ENCODE measurements at regions not wholly inside any gene's neighbourhood (a gene's known extent, or its start where the extent isn't known, plus 50 kb on each side); places are given as distances from the start of the nearest gene placed in this dataset.

DNA sequence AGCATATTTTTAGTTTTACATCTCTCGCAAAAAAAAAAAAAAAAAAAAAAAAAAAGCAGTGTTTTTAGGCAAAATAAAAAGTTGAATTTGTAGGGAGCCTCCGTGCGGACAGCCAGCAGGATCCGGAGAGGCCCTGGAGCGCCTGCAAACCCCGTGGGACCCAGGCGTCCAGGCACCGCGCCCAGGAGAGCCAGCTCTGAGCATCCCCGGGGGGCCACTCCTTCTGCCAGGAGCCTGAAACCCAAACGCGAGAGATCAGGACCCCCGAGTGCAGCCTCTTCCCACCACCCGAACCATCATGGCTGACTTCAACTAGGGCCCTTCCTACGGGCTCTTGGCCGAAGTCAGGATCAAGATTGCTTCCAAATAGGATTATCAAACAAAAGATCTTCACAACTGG, 54.1 kb upstream of the LY86 start:
- H3K36me3 ChIP-seq: no peaks in the 10 kb centered on the region
- TF ChIP-seq, protein P1, sequence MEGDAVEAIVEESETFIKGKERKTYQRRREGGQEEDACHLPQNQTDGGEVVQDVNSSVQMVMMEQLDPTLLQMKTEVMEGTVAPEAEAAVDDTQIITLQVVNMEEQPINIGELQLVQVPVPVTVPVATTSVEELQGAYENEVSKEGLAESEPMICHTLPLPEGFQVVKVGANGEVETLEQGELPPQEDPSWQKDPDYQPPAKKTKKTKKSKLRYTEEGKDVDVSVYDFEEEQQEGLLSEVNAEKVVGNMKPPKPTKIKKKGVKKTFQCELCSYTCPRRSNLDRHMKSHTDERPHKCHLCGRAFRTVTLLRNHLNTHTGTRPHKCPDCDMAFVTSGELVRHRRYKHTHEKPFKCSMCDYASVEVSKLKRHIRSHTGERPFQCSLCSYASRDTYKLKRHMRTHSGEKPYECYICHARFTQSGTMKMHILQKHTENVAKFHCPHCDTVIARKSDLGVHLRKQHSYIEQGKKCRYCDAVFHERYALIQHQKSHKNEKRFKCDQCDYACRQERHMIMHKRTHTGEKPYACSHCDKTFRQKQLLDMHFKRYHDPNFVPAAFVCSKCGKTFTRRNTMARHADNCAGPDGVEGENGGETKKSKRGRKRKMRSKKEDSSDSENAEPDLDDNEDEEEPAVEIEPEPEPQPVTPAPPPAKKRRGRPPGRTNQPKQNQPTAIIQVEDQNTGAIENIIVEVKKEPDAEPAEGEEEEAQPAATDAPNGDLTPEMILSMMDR (IDR thresholded peaks at IDR 0.05; ENCODE audit: borderline replicate concordance): no peak
- peaks cover 19% of the 10 kb centered on the region for H3K4me1 ChIP-seq
- H3K9me3 ChIP-seq (replicated peaks): no peaks in the 10 kb centered on the region
- no peak for DNase-seq
- no peak overlapping the region for H3K27ac ChIP-seq (replicated peaks)
- no peaks in the 10 kb centered on the region for H3K27me3 ChIP-seq (ENCODE audit: low read depth)
- no peak overlapping the region for H3K4me3 ChIP-seq
- intact Hi-C loops (cut with micrococcal nuclease): no loop called here

DNA sequence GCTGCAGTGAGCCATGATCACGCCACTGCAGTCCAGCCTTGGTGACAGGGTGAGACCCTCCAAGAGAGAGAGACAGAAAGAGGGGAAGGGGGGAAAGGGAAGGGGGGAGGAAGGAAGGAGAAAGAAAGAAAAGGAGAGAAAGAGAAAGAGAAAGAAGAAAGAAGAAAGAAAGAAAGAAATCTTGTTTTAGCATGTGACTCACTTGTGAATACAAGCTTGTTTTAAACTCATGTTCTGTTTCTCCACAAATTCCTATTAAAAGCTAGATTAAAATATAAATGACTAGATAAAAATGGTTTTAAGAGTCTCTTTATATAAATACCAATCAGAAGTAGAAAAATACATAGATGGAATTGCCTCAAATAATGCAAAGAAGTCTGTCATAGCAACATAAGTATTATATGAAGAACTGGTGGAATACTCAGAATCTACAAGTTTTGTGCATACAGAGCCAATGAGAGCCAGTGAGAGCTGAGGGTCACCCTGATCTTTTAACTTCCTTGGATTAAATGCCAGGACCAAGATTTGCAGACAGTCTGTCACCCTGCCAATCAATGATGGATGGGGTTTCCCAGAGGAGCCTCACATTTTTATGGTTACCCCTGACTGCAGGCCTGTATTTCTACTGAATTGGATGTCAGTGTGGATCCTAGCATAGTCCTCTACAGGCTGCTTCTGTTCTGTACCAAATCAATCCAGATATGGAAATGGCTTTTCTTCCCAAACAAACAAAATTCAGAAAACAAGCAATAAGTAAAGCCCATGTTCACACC, 50.8 kb upstream of the LY86 start:
- TF ChIP-seq, protein P1 (IDR thresholded peaks at IDR 0.05; ENCODE audit: borderline replicate concordance): no peak
- peaks cover 6% of the 10 kb centered on the region for H3K27me3 ChIP-seq (ENCODE audit: low read depth)
- no peaks in the 10 kb centered on the region for H3K36me3 ChIP-seq
- peaks cover 23% of the 10 kb centered on the region for H3K4me1 ChIP-seq
- peaks cover 3% of the 10 kb centered on the region for H3K9me3 ChIP-seq (replicated peaks)
- DNase-seq: no peak
- H3K4me3 ChIP-seq: no peak overlapping the region
- intact Hi-C loops (cut with micrococcal nuclease): no loop called here
- H3K27ac ChIP-seq (replicated peaks): peak overlapping the region; percentile 63

DNA sequence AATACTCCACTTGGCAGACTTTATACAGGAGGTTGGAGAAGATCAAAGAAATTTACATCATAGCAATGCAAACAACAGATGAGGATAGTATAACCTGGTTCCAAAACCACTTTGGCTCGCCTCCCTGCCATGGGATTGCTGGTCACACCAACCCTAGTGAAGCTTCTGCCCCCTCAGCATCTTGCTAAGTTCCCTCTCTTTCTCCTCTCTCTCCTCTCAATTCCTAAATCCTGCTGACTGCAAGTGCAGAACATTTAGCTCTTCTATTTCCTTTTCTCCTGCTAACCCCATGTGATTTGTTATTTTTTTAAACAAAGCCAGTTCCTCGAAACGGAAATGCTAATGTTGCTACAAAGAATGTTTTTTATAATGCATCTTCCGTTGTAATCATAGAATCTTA, 50.3 kb upstream of the LY86 start:
- peak overlapping the region; percentile 63 for H3K27ac ChIP-seq (replicated peaks)
- no peak for DNase-seq

More for the DNA sequence above, 50.3 kb upstream of the LY86 start:
- H3K36me3 ChIP-seq: no peaks in the 10 kb centered on the region
- TF ChIP-seq, protein P1 (IDR thresholded peaks at IDR 0.05; ENCODE audit: borderline replicate concordance): no peak
- peaks cover 3% of the 10 kb centered on the region for H3K9me3 ChIP-seq (replicated peaks)
- H3K4me3 ChIP-seq: no peak overlapping the region
- intact Hi-C loops (cut with micrococcal nuclease): no loop called here
- H3K4me1 ChIP-seq: peaks cover 23% of the 10 kb centered on the region
- peaks cover 7% of the 10 kb centered on the region for H3K27me3 ChIP-seq (ENCODE audit: low read depth)

All from left ventricle myocardium inferior (tissue), 1 donor.